HG03439 (cell line): ENCODE measurements at regions not wholly inside any gene's neighbourhood (a gene's known extent, or its start where the extent isn't known, plus 50 kb on each side); places are given as distances from the start of the nearest gene placed in this dataset.

Experiments
- ATAC-seq: cut with Tn5 transposase; IDR thresholded peaks from one replicate; pipeline ENCODE4 v1.9.1; 2021; ENCODE audit warnings: mild to moderate bottlenecking, moderate library complexity; ENCODE audit not compliant: unreplicated experiment

DNA sequence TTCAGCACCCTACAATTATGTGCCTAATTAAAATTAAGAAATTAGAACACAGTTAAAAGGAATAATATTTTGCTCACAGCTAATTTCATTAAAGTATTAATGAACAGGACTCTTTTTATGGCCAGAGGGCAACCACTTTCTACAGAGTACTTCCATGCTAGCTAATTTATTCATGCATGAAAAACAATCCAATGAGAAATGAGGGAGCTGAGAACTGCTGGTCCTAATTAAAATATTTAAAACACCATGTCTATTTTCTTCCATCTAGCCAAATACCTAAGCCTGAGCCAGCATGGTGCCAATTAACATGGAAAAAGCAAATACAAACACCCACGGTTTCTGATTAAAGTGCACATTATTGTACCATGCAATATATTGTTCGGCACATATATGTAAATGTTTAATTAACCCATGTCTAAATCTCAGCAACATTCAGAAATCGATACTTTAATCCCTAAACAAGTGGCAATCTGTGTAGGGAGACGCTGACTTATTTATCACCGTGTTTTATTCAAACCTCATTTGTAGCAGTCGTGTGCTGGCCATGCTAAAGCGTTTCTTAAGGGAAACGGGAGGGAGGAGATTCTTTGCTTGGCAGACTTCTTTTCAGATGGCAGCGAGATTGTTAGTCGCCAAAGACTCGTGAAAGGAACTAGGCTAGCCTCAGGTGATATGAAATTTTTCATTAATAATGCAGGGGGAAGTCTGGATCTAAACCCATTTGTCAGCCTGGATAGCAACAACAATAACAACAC, 193.5 kb downstream of the ANXA2 start:
- no peak for ATAC-seq

DNA sequence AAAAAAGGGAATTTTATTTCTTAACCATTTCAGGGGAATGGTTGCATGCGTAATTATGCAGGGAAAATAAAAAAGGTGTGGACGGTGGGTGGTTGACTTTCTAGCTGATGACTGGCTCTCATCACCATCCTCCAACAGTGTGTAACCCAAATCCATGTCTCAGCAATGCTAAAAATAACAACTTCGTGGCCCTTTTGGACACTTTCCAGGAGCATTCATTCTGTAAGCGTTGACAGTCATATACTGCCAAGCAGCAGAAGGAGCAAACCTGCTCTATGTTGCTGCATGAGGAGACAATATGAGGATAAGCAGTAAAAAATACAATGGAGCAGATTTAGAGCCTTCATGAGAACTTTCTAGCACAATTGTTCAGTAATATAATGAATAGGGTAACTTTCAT, 189.1 kb downstream of the ANXA2 start:
- ATAC-seq: no peak

DNA sequence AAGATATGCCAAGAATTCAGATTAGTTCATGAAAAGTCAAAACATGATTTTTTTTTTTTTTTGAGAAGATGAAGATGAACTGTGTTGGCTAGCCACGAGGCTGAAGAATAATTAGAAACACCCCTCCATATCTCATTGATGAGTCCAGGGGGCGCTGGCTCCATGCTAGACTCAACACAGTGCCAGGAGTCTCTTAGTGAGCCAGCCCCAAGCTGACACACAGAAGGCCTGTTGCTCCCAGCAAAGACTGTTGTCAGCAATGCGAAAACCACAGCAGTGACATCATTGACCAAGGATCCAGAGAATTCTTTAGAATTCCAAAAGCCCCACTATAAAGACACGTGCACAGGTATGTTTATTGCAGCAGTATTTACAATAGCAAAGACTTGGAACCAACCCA, 185.2 kb downstream of the ANXA2 start:
- no peak for ATAC-seq

DNA sequence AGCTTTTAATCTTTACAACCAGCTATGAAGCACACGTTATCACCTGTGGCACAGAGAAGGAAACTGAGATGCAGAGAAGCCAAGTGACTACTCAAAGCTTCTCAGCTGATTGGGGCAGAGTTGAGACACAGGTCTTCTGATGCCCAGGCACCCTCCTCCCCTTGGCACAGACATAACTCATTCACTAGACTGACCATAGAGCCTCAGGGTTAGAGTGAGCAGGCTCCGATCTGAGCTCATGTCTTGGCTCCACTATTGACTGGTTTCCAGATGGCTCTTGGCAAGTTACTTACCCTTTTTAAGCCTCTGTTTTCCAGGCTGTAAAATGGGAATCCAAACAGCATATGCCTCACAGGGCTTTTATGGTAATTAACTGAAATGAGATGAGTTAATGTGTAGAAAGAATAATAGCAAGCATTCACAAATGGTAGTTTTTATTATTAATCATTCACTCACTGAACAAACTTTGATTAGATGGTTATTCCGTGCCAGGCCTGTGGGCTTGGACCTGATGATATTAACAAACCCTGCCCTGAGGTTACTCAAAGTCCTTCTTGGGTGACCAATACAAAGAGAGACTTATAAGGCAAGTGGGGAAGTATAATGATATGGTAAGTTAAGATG, 184.3 kb downstream of the ANXA2 start:
- no peak for ATAC-seq

DNA sequence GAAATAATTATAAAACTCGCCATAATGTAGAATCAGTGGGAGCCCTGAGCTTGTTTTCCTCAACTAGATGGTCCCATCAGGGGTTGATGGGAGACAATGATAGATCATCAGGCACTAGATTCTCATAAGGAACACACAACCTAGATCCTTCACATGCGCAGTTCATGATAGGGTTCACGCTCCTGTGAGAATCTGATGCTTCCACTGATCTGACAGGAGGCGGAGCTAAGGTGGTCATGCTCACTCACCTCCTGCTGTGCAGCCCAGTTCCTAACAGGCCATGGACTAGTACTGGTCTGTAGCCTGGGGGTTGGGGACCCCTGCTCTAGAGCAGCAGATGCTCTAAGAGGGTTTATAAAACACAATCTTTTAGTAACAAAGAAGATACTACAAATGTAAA, 183.6 kb downstream of the ANXA2 start:
- ATAC-seq: no peak

DNA sequence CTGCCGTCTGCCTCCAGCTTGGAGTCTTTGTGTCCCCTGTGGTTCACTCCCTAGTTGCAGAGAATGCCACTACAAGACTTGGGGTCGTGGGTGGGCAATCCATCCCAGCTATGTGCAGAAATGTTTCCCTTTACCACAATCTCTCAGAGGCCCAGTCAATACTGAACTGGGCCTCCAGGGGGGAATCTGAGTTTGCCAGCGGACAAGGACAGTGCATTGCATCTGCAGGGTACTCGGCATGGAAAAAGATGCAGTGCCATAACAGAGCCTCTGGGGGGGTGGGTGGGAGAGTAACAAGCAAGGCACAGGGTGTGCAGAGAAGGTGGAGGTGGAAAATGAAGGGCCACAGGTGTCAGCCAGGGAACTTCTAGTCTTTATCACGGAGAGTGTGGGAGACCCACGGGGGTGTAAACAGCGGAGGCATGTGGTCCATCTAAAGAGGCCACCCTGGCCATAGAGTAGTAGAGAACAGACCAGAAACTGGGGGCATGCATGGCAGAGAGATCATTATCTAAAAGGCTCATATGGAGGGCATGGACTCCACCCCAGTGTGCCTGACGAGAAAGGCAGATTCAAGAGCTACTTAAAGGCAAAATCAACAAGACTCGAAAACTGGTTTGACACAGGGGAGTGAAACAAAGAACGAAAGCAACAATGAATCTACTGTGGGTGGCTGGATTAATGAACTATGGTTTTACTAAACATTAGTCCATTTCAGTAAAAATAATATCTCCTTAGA, 182.4 kb downstream of the ANXA2 start:
- ATAC-seq: no peak

DNA sequence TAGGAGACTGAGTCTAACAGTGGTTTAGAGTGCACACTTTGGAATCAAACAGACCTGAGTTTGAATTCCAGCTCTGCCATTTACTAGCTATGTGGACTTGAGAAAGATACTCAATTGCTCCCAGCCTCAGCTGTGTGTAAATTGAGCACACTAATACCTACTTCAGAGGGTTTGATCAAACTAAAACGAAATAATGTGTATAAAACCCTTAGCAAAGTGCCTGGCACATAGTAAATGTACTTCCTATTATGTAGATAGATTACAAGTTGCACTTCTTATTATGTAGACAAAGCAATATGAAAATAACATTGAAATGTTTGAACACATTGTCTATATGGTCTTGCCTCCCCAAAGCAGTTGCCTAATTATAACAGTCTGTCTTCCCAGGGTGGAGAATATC, 180.6 kb downstream of the ANXA2 start:
- ATAC-seq: no peak

DNA sequence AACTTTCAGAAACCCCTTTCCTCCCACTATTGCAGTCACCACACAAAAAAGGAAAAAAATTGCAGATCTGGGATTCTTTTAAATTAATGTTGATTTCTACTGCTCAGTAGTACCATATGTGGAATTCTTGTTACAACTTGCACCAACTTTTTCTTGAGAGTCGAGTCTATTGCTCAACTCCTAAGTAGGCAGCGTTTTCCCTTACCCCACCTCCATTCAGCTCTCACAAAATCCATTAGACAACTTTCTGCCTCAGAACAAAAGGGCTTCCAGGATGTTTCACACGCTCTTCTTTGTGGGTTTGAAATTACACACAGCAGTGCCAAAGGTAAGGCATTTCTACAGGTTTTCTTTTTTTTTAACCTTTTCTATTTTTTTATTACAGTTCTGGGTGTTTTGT, 179.5 kb downstream of the ANXA2 start:
- no peak for ATAC-seq

DNA sequence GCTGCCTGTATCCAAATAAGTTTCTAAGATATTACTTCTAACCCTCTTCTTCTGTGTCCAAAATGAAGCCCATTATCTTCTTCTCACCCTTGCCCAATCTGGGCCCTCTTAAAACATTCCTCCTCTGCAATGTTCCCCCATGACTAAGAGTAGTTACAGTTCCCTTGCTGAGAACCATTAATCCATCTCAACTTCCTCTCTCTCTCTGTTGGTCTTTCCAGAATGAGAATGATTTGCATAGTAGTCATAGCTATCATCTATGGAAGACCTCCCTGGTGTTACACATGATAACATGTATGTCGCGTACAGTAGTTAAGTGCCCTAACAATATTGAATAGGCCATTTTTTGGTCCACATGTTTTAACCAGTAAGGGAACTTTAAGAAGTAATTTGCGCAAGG, 177.9 kb downstream of the ANXA2 start:
- ATAC-seq: no peak

DNA sequence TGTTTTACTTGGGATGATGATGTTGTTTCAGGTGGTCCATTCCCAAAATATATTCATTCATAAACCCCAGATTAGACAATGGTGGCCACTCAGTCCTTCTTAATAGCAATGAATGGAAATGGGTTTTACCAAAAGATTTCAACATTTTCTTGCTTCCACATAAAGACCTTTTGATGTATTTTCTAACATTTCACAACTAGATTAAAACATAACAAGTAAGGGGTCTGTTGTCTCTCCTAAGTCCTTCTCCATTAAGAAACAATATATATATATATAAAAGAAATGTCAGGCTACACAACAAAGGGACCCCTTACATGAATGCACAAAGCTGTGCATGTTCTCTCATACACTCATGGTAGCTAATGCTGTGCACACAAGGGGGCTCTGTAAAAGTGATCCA, 176.4 kb downstream of the ANXA2 start:
- no peak for ATAC-seq

DNA sequence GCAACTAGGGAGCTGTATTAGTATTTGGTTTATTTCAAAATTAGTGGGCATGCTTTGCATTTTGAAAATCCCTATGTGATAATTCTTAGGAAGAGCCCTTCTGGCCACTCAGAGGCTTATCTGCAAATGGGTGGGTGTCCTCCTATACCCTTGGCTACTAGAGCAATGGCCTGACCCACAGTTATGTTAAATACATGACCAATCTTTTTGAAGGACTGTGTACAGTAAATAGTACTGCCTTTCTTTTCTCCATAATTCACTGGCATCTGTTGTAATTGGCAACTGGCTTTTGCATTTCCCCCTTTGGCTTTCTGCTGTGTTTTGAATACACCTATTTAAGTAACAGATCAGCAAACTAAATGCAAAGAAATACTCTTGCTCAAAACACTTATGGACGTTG, 175.4 kb downstream of the ANXA2 start:
- ATAC-seq: no peak

DNA sequence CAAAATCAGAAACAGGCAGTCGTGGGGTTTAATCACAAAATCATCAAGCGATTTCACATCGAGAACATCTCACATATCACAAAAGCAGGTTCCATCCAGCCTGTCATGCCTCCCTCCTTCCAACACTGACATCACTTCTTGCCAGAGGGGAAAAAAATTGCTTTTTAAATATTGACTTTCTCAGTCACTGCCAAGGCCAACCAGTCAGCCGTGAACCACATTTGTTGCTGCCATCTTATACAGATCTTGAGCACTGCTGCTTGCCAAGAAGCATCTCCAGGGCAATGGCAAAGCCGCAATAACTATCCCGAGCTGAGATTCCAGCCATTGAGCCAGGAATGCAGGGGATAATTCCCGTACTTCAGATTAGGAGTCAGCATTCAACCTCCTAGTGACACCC, 174.6 kb downstream of the ANXA2 start:
- ATAC-seq: no peak

DNA sequence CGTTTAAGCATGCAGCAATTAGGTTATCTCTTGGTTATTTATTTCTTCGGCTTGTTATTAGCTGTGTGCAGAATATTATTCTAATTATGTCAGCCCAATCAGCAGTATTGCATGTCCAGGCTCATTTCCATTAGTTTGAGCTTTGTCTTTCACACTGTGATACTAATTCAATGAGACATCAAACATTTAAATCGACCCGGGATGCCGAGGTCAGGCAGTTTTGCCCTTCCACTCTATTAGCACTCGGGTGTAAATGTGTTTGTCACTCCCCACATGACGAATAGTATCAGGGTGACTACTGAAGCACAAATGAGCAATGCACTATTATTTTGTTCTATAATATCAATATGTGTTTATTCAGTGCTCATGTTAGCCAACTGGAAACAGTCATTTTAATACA, 170.9 kb downstream of the ANXA2 start:
- ATAC-seq: no peak

DNA sequence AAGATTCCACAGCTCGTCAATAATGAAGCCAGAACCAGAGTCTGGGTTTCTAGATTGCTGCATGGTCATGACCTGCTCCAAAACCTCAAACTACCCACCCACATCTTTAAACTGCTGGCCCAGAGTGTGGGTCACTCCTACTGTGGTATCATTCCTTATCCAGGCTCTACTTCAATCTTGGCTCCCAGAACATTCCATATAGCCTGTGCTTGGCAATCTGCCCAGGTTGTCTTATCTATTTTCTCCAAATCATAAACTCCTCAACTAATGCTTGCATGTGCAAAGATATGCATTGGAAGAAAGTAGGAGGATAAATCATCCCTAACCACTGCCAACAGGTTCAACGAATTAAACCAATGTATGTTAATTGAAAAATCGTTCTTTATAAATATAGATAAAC, 169.7 kb downstream of the ANXA2 start:
- ATAC-seq: no peak

DNA sequence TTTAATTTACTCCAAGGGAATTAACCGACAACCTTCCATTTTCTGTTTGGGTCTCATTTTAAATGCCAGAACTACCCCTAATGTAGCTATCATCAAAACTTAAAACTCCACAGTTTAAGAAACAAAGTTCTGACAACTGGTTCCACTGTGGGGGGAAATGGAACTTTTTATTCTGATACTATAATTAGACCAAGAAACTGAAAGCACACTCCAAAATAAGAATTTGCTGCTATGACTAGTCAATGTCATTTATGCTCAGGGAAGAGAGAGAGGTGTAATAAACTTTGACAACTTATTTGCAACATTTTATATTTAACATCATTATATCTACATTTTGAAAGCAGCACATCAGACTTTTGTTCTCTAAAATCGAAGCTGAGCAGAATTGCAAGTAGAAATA, 169.2 kb downstream of the ANXA2 start:
- ATAC-seq: no peak

DNA sequence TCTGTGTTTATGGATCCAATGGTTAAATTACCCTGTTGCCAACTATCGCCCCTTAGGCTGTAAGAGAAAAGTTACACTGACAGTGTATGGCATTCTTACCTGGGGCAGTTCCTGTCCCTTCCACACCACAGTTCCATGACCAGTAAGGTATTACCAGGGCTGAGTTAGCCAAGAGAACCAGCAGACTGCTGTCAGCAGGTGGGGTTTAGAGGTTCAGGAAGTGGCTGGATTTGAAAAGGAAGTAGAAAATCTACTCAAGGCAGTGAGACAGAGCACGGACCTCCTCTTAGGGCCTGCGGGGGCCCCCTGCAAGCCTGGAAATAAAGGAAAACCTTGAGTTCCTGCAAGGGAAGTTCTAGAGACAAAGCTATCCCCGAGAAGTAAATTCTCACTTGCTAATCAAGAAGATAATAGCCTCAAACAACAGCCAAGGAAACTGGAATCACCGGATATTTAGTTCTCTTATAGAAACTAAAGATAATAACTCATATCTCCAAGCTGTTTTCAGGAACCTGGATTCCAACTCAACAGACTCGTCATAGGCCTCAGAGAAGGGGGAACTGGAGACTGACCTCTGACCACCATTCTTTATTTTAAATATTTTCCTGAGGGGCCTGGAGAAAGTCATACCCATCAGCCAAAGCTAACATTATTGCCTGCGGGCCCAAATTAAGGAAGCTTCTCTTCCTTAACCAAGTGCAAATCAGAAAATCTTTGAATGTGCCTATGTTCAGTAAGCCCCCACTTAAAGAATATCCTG, 161.7 kb downstream of the ANXA2 start:
- no peak for ATAC-seq

DNA sequence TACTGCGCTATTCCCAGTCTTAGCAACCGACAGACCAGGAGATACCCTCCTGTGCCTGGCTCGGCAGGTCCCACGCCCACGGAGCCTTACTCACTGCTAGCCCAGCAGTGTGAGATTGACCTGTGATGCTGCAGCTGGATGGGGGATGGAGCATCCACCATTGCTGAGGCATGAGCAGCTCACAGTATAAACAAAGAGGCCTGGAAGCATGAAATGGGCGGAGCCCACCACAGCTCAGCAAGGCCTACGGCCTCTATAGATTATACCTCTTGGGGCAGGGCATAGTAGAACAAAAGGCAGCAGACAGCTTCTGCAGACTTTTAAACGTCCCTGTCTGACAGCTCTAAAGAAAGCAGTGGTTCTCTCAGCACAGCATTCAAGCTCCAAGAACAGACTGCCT, 160.3 kb downstream of the ANXA2 start:
- no peak for ATAC-seq

DNA sequence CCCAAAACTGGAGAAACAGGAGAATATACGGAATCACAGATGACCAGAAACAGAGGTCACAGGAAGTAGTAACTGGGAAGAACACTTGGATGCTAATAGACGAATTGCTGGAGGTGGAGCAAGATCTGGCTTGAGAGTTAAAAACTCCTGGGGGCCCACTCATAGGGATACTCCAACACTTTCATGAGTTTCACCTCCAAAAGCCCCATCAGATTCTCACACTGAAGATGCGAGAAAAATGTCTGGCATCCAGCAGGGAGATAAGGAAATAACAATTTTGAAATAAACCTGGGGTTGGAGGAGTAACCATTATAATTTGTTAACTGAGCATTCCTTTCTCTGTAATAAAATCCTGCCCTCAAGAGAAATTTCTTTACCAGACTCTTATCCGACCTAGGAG, 154.0 kb downstream of the ANXA2 start:
- ATAC-seq: no peak

DNA sequence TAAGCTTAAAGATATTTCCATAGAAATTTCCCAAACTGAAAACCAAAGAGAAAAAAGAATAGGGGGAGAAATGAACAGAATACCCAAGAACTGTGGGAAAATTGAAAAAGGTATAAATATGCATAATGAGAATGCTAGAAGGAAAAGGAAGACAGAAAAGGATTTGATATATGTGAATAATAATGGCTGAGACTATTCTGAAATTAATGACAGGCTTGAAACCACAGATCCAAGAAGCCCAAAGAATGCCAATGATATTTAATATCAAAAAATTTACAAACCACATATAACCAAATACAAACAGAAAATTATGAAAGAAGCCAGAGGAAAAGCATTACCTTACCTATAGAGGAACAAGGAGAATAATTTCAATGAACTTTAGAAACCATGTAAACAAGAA, 153.0 kb downstream of the ANXA2 start:
- no peak for ATAC-seq

DNA sequence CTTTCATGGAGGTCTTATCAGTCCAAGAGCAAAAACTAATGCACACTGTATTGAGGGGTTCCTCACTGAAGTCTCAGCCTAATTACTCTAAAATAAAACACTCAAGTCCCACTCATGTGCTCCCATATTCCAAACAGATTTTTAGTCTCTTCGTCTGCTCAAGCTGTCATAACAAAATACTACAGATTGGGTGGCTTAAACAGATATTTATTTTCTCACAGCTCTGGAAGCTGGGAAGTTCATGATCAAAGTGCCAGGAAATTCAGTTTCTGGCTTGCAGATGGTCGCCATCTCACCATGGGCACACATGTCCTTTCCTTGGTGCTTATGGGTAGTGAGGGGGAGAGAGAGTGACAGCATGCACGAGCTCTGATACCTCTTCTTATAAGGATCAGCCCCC, 147.5 kb downstream of the ANXA2 start:
- no peak for ATAC-seq

DNA sequence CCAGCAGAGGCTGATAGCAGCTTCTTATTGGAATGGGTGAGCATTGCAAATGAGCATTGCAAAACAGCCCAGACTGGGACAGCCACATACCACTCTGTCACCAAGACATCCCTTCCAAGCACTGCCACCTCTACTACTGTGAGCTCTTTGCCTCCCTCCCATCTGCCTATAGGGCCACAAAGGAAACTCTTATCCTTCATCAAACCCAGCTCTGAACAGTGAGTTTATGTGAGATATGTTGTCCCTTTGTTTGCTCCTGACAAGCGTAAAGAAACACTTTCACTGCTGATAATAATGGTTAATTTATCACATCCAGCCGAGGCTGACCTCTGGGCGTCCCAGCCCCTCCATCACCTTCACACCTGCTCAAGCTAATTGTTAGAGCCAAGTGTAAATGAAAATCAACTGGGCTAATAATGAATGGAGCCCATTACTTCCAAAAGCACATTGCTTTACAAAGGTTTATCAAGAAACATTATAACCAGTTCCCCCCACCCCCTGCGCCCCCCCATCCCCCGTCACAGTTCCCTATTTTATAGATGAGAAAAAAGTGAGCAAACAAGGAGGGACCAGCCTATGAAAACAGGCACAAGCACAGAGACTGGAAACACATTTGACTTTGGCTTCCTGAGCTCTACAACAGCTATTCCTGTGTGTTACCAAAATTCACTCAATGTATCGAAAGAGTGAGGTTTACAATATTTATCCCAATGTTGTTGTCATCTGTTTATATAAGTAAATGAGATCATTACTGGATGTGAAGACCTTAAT, 146.3 kb downstream of the ANXA2 start:
- no peak for ATAC-seq
